LNCaP clone FGC (cell line): ENCODE measurements at regions not wholly inside any gene's neighbourhood (a gene's known extent, or its start where the extent isn't known, plus 50 kb on each side); places are given as distances from the start of the nearest gene placed in this dataset.

Experiments used
- DNase-seq: peaks from one replicate; pipeline ENCODE4 v3.0.0-alpha.2; 2011; ENCODE audit warnings: low read depth
- H3K4me3 ChIP-seq: 2 replicates; pipeline ENCODE4 v1.5.1; 2011; ENCODE audit warnings: mild to moderate bottlenecking, low read depth, low read length, control low read depth
- TF ChIP-seq, protein P1 (sequence below): IDR thresholded peaks from 2 replicates; pipeline ENCODE4 v1.5.1; 2012; ENCODE audit warnings: mild to moderate bottlenecking; ENCODE audit not compliant: control insufficient read depth, insufficient read depth; ENCODE audit errors: extremely low read depth

DNA sequence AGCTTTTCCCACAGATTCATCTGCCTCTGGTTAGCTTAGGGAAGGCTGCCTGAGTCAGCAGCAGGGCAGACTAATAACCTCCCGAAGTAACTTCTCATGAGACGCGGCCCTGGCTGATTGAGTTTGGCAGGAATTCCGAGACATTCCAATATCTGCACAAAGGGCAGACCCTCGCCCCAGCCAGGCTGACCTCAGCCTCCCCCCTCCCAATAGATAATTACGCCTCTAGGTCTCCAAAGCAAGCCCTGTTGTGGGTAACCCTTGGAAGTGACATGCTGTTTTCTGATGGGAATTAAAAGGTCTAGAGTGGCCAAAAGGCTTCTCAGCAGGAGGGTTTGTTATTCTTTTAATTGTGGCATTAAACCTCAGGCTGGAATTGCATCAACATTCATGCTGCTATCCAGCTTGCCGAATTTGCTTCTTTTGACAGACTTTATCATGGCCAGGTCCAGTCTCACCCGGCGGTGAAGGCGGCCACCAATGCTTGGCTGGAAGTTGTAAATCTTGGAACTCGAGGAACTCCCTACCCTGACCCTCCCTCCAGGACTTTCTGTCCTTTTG is 98.0 kb upstream of the SLC14A2 start:
- DNase-seq = no peak
- no peak overlapping the region for H3K4me3 ChIP-seq
- TF ChIP-seq, protein P1, sequence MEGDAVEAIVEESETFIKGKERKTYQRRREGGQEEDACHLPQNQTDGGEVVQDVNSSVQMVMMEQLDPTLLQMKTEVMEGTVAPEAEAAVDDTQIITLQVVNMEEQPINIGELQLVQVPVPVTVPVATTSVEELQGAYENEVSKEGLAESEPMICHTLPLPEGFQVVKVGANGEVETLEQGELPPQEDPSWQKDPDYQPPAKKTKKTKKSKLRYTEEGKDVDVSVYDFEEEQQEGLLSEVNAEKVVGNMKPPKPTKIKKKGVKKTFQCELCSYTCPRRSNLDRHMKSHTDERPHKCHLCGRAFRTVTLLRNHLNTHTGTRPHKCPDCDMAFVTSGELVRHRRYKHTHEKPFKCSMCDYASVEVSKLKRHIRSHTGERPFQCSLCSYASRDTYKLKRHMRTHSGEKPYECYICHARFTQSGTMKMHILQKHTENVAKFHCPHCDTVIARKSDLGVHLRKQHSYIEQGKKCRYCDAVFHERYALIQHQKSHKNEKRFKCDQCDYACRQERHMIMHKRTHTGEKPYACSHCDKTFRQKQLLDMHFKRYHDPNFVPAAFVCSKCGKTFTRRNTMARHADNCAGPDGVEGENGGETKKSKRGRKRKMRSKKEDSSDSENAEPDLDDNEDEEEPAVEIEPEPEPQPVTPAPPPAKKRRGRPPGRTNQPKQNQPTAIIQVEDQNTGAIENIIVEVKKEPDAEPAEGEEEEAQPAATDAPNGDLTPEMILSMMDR = no peak

DNA sequence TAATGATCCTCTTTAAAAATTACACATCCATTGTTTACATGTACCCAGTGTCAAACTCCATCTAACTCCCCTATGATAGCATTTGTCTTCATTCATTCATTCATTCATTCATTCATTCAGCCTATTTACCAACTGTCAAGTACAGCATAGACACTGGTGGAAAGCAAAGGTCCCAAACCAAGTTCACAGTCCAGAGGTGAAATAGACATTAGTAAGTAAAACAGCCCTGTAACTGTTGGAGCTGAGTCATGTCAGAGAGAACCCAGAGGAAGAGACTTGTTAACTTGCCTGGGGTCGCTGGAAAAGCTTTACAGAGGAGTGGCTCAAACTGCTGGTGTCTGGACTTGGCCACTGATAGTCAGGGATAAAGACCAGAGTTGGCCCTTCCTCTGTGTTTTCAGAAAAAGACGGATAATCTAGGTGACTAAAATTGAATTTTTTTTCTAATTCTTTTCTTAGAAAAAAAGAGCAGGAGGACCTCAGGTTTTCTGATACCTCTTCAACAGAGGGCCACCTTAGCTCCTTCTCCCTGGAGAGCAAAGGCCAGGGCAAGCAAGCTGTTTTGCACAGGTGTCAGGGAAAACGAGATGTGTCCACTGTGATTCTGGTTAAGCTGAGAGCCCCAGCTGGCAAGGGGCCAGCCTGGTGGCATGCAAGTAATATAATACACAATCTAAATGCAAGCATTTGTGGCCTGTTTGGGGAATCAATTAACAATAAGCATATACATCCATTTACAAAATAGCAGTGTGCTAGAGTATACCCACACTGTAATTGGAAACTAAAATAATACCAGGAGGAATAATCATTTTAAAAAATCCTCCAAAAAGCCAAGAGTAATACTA is 96.7 kb upstream of the SLC14A2 start:
- DNase-seq = no peak
- H3K4me3 ChIP-seq = no peak overlapping the region
- TF ChIP-seq, protein P1 = no peak

DNA sequence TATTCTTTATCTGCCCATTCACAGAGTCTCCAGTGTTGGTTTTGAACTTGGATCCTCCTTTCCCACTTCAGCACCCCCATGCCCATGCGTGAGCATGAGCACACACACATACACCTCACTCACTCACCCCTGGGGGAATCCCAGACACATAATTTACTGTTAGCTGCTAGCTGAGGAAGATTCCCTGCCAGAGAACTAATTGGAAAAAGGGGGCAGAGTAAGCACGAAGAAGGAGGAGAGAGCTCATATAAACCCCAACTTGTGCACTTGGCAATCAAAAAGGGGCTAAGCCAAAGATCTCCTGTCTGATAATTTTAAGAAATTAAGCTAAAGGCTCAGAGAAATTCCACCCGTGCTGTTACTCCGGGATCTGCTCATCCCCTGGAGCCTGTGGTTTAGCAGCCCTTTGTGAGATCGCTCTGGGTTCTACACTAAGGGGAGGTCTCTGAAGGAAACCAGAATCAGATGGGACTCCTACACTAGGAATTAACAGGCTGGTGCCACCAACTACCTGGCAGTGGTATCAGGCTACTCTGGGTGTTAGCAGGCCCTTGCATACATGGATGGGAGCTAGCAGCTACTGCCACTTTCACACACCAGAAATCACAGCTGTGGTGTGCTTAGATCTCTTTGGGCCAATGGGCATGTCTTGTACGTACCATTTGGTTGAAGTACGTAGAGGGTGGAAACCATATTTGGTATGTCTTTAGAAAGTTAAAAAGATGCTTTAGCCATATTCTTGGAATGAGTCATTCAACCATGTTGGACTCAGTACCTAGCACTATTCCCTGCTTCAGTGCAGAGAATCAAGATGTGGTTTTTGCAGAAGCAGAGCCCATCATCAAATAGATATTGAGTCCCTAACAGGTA is 95.6 kb upstream of the SLC14A2 start:
- TF ChIP-seq, protein P1 = no peak
- no peak for DNase-seq
- H3K4me3 ChIP-seq = no peak overlapping the region

DNA sequence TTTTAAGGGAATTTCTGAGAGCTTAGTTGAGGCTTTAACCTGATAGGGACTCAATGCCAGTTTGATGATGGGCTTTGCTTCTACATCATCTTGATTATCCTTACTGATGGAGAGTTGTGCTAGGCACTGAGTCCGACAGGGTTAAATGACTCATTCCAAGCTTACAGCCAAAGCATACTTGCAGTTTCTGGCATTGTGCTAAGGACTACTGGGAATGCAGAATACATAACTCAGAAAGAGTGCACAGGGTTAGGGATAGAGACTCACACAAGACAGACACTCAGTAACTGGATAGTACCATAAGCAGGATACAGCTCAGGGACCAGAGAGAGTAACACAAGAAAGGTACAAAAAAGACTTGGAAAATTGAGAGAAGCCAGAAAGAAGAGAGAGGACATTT is 94.1 kb upstream of the SLC14A2 start:
- no peak for DNase-seq
- TF ChIP-seq, protein P1 = no peak
- H3K4me3 ChIP-seq = no peak overlapping the region

DNA sequence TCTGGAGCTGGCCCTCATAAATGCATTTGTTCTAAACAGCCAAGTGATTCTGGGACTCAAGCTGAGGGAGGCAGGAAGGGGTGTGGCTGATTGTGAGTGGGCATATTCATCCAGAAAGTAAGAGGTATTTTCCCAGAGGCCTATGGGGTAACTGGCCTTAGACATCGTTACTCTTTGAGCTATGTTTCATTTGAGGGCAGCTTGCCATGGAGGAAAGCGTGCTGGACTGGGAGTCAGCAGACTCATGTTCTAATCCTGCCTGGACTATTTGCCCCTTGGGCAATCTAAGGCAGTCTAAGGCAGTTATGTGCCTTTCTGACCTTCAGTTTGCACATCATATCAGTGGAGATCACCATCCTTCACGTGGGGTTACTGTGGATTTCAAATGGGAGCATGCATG is 93.5 kb upstream of the SLC14A2 start:
- DNase-seq = no peak
- TF ChIP-seq, protein P1 = no peak
- H3K4me3 ChIP-seq = no peak overlapping the region

DNA sequence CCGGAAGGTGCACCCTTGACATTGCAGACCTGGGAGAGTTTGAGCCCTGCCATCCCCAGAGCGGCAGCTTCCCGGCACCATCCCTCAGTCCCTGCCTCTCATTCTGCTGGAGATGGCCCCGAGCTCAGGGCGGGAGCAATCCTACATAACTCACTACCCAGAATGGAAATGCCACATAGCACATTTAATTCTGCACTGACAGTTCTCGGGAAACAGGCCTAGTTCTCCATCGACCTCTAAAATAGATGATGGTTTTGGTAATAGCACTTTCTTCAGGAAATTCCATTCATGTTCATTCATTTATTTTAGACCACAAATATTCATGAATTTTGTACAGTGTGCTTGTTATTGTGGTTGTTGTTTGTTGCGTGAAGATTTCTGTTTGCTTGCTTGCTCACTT is 92.9 kb upstream of the SLC14A2 start:
- no peak overlapping the region for H3K4me3 ChIP-seq
- TF ChIP-seq, protein P1 = no peak
- no peak for DNase-seq
